ENCODE measurements at regions not wholly inside any gene's neighbourhood (a gene's known extent, or its start where the extent isn't known, plus 50 kb on each side); places are given as distances from the start of the nearest gene placed in this dataset.

- H3K36me3 ChIP-seq (ENCODE audit: control insufficient read depth, insufficient read depth, low read length): no peaks in the 10 kb centered on the region
- FAIRE-seq: no peak
Measured at GRCh38 chr6:78101387-78101786, 448.5 kb downstream of the MEI4 start.

GRCh38 chr6:78110641-78111040 lies 457.8 kb downstream of the MEI4 start:
- no peaks in the 10 kb centered on the region for H3K36me3 ChIP-seq (ENCODE audit: control insufficient read depth, insufficient read depth, low read length)
- no peak for TF ChIP-seq CTCF (IDR thresholded peaks at IDR 0.05; ENCODE audit: insufficient read depth, low read length, severe bottlenecking)
- DNase-seq (ENCODE audit: low read depth) (no peak), FAIRE-seq (no peak)
- no peak overlapping the region for H3K4me3 ChIP-seq (ENCODE audit: low read depth, low read length)
- no peaks in the 10 kb centered on the region for H3K27me3 ChIP-seq (ENCODE audit: control insufficient read depth, insufficient read depth, low read length)

More at GRCh38 chr6:78101387-78101786, 448.5 kb downstream of the MEI4 start:
- Histone ChIP-seq H3K27me3 (ENCODE audit: control insufficient read depth, insufficient read depth, low read length) (no peaks in the 10 kb centered on the region), H3K4me3 (ENCODE audit: low read depth, low read length) (no peak overlapping the region)
- no peak for TF ChIP-seq CTCF (IDR thresholded peaks at IDR 0.05; ENCODE audit: insufficient read depth, low read length, severe bottlenecking)
- no peak for DNase-seq (ENCODE audit: low read depth)

- DNase-seq (ENCODE audit: low read depth): no peak
Measured at GRCh38 chr6:78117966-78118365, 465.1 kb downstream of the MEI4 start.

GRCh38 chr6:78131521-78131920 lies 478.7 kb downstream of the MEI4 start:
- no peak for FAIRE-seq
- TF ChIP-seq CTCF (IDR thresholded peaks at IDR 0.05; ENCODE audit: insufficient read depth, low read length, severe bottlenecking): no peak
- Histone ChIP-seq H3K27me3 (ENCODE audit: control insufficient read depth, insufficient read depth, low read length) (no peaks in the 10 kb centered on the region), H3K36me3 (ENCODE audit: control insufficient read depth, insufficient read depth, low read length) (no peaks in the 10 kb centered on the region), H3K4me3 (ENCODE audit: low read depth, low read length) (no peak overlapping the region)
- DNase-seq (ENCODE audit: low read depth): no peak

More at GRCh38 chr6:78117966-78118365, 465.1 kb downstream of the MEI4 start:
- no peak for FAIRE-seq
- H3K4me3 ChIP-seq (ENCODE audit: low read depth, low read length): no peak overlapping the region
- no peak for TF ChIP-seq CTCF (IDR thresholded peaks at IDR 0.05; ENCODE audit: insufficient read depth, low read length, severe bottlenecking)
- H3K27me3 ChIP-seq (ENCODE audit: control insufficient read depth, insufficient read depth, low read length): no peaks in the 10 kb centered on the region
- H3K36me3 ChIP-seq (ENCODE audit: control insufficient read depth, insufficient read depth, low read length): no peaks in the 10 kb centered on the region

- DNase-seq (ENCODE audit: low read depth) (no peak), FAIRE-seq (no peak)
Measured at GRCh38 chr6:78132671-78133410, 480.0 kb downstream of the MEI4 start.

More at GRCh38 chr6:78132671-78133410, 480.0 kb downstream of the MEI4 start:
- Histone ChIP-seq H3K36me3 (ENCODE audit: control insufficient read depth, insufficient read depth, low read length) (no peaks in the 10 kb centered on the region), H3K27me3 (ENCODE audit: control insufficient read depth, insufficient read depth, low read length) (no peaks in the 10 kb centered on the region), H3K4me3 (ENCODE audit: low read depth, low read length) (no peak overlapping the region)
- no peak for TF ChIP-seq CTCF (IDR thresholded peaks at IDR 0.05; ENCODE audit: insufficient read depth, low read length, severe bottlenecking)
